GM19397 (cell line): ENCODE measurements at regions not wholly inside any gene's neighbourhood (a gene's known extent, or its start where the extent isn't known, plus 50 kb on each side); places are given as distances from the start of the nearest gene placed in this dataset.
A peak's percentile ranks its signal among the peaks of the same experiment; 100 is the strongest.

Source experiments
- ATAC-seq: cut with Tn5 transposase; IDR thresholded peaks from one replicate; pipeline ENCODE4 v1.9.1; 2021; ENCODE audit warnings: mild to moderate bottlenecking, moderate library complexity; ENCODE audit not compliant: unreplicated experiment

DNA sequence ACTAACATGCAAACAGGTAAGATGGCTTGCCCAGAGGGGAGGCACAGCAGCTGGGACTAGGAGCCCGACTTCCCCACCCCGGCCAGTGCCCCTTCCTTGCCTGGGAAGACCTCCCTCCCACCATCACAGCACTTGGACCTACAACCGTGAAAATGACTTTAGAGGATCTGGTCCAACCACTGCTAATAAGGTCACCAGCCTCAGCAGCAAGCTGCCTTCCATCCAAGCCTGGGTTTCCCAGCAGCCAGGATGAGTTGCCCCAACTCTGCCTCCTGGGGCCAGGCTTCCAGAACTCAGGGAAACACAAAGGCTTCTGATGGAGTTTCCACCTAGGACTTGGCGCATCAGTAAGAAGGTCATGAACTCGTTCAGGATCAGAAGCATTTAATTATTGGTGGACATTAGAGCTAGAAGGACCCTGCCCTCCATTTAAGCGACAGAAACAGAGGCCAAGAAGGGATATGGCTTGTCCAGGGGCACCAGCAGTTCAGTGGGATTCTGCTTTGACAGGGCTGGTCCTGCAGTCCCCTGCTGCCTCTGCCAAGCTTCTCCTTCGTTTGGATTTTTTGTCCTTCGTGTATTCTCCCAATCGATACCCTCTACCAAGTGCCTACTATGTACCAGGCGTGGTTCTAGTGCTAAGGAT is 403.0 kb upstream of the ID2 start:
- ATAC-seq, result no peak

DNA sequence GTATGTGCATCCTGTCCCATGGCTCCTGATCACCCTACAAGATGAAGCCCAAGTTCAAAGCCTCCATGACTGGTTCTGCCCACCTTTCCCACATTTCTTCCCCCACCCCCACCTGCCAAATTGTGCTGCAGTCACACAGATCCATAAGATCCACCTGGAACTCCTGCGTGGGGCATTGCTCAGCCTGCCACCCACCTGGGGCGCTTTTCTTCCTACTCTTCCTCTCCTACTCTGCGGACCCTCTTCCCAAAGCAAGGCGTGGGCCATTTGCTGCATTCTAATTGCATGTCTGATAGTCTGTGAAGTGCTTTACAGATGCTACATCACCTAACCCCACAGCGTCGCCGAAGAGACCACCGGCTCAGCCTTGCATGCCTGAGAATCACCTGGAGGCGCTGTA is 402.4 kb upstream of the ID2 start:
- ATAC-seq, result no peak

GRCh38 chr2:8281234-8281633 is 400.6 kb upstream of the ID2 start:
- ATAC-seq, result no peak

- ATAC-seq, result no peak
Measured at GRCh38 chr2:8281950-8282857, 399.7 kb upstream of the ID2 start.

GRCh38 chr2:8282858-8283252 is 399.0 kb upstream of the ID2 start:
- no peak for ATAC-seq

GRCh38 chr2:8285081-8285480 is 396.8 kb upstream of the ID2 start:
- no peak for ATAC-seq

GRCh38 chr2:8285898-8286297 is 396.0 kb upstream of the ID2 start:
- no peak for ATAC-seq

DNA sequence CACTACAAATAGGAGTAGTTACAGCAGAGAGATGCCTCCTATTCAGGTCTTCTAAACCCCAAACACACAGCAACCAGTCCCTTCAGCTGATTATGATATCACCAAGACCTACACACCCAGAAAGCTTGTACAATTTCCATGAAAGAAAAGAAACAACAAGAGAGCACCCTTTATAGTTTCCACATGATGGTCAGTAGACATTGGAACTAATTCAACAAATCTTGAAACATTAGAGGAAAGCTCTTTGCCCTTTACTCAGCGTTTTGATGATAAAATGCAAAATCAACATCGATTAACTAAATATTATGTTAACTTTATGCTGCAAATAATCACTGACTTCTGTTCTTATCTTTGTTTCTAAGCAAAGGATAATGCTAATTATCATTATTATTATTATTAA is 393.6 kb upstream of the ID2 start:
- no peak for ATAC-seq

DNA sequence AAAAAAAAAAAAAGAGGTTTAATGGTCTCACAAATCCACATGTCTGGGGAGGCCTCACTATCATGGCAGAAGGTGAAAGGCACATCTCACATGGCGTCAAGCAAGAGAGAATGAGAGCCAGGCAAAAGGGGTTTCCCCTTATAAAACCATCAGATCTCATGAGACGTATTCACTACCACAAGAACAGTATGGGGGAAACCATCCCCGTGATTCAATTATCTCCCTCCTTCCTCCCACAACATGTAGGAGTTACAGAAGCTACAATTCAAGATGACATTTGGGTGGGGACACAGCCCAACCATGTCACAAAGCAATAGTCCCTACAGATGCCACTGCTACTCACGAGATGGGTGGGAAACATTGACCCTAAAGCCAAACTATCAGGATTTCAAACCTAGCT is 392.7 kb upstream of the ID2 start:
- ATAC-seq, result no peak

- no peak for ATAC-seq
Measured at GRCh38 chr2:8290771-8291352, 391.0 kb upstream of the ID2 start.

GRCh38 chr2:8296306-8296705 is 385.6 kb upstream of the ID2 start:
- no peak for ATAC-seq

DNA sequence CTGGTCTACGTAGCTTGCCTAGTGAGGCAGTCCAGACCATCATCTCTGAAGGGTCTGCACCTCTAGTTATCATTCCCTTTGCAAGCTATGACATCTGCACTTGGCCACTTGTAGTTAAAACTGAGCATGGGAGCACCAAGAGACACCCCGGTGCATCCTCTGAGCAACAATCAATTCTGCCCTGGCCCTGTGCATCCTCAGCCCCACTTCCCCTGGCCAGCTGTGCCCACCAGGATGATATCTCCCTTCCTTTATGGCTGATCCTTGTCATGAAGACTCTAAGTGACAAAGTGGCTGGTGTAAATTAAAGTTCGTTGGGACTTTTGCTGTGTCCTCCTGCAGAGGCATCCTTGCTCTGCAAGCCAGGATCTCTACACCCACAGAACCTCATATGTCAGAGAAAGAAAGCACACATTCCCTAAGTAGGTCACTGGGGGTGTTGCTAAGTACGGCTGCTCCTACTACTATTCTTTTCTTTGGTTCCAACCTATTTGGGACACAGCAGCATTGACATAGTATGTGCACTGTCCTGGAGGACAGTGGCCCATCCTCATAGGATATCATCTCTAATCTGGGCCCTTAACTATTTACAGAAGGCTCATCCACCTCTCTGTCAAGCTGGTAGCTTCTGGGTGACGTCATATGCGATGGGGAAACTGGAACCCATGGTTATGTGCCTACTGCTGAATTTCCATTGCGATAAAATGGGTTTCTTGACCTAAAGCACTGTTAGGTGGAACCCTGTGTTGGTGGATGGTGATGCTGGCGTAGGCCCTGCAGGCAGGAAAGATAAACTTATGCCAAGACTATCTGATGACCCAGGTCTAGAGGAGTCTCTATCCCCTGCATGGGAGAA is 384.3 kb upstream of the ID2 start:
- no peak for ATAC-seq

DNA sequence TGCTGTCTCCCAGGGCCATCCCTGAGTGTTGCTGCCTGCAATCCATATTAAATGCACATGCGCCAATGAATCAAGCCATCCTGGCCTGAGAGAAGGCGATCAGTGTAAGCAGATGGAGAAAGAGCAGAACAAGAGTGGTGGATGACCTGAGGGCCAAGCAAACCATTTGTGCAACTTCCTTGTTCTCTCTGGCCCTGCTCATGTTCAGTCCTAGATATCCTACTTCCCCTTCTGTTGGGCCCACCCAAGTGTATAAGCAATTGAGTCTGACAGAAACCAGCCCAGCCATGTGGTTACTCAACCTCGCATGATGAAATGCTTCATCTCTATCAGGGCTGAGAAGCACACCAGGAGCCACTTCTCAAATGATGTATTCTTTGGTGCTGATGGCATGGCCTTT is 383.1 kb upstream of the ID2 start:
- no peak for ATAC-seq

- no peak for ATAC-seq
Measured at GRCh38 chr2:8300216-8300615, 381.6 kb upstream of the ID2 start.

DNA sequence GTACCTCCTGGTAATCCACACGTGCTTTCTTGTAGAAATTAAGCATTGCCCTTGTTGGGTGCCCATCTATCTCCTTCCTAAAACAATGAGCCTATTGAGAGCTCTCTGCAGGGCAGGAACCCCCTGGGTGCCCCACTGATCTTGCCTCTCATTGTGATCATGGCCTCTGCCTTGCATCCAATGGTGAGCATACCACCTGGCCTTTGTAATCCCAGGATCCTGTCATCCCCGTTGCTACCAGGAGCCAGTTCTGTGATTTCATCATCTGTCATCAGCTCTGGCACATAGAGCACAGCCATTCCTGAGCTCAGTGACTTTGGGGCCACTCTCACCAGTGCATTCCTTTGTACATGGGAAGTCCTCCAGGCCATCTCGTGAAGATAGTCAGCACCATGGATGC is 381.0 kb upstream of the ID2 start:
- no peak for ATAC-seq

DNA sequence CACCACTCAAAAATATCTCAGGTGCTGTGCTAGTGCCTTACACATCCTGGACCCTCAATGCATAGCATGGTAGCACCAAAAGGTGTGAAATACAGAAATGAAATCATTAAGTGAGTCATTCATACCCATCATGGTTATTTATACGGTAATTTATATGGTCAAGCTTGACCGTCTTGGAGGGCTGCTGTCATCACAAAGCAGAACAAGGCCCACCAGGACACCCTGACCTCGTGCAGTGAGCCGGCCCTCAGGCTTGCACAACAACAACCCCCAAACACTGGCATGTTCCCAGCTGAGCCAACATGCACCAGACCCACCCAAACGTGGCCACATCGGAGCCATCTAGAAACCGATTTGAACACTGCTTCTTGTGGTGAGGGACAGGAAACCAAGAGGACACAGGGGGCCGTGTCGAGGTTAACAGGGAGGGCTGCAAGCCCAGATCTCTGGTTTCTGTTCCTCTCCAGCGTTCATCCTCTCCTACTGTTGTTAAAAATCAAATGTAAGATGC is 378.5 kb upstream of the ID2 start:
- ATAC-seq, result peak; percentile 70

GRCh38 chr2:8304821-8305766 is 376.8 kb upstream of the ID2 start:
- ATAC-seq, result no peak

GRCh38 chr2:8306530-8307351 is 375.1 kb upstream of the ID2 start:
- no peak for ATAC-seq

DNA sequence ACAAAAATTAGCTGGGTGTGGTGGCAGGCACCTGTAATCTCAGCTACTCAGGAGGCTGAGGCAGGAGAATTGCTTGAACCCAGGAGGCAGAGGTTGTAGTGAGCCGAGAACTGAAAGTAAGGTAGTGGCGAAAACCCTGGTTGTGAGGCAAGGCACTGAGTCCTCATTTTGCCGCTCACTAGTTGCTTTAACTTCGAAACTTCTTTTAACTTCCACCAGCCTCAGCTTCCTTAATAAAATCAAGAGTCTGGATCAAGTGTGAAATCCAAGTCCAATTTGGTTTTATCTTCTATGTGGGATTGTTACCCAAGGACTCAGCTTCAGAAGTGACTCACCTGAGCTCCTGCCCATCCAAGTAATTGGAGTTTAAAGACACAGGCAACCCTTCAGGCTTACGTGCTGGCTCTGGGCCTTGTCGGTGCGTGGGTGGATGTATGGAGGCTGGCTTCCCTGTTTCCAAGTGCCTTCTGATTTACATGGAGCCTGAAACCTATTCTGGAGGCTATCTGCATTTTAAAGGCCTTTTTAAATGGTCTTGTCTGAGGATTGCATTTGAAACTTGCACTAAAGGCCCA is 374.2 kb upstream of the ID2 start:
- no peak for ATAC-seq
